ENCODE measurements at regions not wholly inside any gene's neighbourhood (a gene's known extent, or its start where the extent isn't known, plus 50 kb on each side); places are given as distances from the start of the nearest gene placed in this dataset.

DNA sequence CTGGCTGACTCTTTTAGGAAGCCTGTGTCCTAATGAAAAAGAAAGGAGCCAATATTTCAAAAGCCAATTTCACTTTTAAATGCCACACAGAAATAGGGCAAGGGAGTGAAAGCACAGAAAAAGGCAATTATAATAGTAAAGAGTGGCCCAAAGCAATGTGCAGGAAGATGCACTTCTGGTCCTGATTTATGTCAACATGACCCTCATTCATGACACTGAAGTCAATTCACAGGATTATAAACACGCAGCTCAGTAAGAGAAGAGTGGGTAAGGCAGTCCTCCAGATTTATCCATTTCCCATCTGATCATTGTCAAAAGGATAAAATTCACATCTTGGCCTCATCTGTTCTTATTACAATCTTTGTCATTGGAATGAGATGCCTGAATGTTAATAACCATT lies 1049.7 kb upstream of the RAG2 start:
- H2AFZ ChIP-seq (ENCODE audit: low read depth, low read length, poor library complexity, severe bottlenecking) = no peak overlapping the region
- H3K4me3 ChIP-seq (replicated peaks in 1 of 2; ENCODE audit: low read depth in 1 of 2, low read length in 2 of 2) = no peak overlapping the region
- H3K9ac ChIP-seq (ENCODE audit: low read length) = no peak overlapping the region
- TF ChIP-seq TCF7L2 (IDR thresholded peaks at IDR 0.05; ENCODE audit: borderline replicate concordance, extremely low read depth, insufficient read depth, insufficient read length) (no peak), EZH2phosphoT487 (IDR thresholded peaks at IDR 0.05; ENCODE audit: borderline replicate concordance) (no peak), CEBPB (IDR thresholded peaks at IDR 0.05; ENCODE audit: low read depth) (no peak), JUND (IDR thresholded peaks at IDR 0.05) (no peak), POLR2AphosphoS5 (IDR thresholded peaks at IDR 0.05; ENCODE audit: low read depth, low read length) (no peak), FOSL1 (IDR thresholded peaks at IDR 0.05; ENCODE audit: low read depth) (no peak)
- DNase-seq (ENCODE audit: low read depth, low spot score) = no peak
- H3K9me3 ChIP-seq (ENCODE audit: control insufficient read depth in 1 of 2, insufficient read depth in 1 of 2, low read depth in 1 of 2, low read length in 2 of 2) = peaks cover 7 to 31% of the 10 kb centered on the region in 2 experiments; a peak in 3 of 4 replicates
- H3K27me3 ChIP-seq (ENCODE audit: insufficient read depth, low read length) = no peaks in the 10 kb centered on the region
- no peaks in the 10 kb centered on the region for H3K36me3 ChIP-seq (ENCODE audit: control insufficient read depth in 1 of 2, insufficient read depth in 2 of 2, low read length in 2 of 2)
- no peaks in the 10 kb centered on the region for H3K79me2 ChIP-seq (ENCODE audit: insufficient read depth, low read length)
- CTCF ChIA-PET = no interaction called here
- intact Hi-C loops (cut with micrococcal nuclease) = no loop called here
- H3K27ac ChIP-seq (ENCODE audit: low read depth, low read length) = no peak overlapping the region
- no peak for ATAC-seq
- RAD21 ChIA-PET (ENCODE audit: low non-redundant PET in 1 of 2, low total read pairs in 2 of 2, uncharacterized antibody in 2 of 2, unreplicated experiment in 2 of 2) = no interaction called here
- no TSS peak for BruUV-seq (replicated peaks)
- POLR2A ChIA-PET = no interaction called here
- no peaks in the 10 kb centered on the region for H3K4me1 ChIP-seq (ENCODE audit: control insufficient read depth in 1 of 2, insufficient read depth in 2 of 2, low read length in 2 of 2)
- no peaks in the 10 kb centered on the region for H3K9me2 ChIP-seq (ENCODE audit: insufficient read depth)
- no peaks in the 10 kb centered on the region for H4K20me1 ChIP-seq (ENCODE audit: insufficient read depth)
- H3K4me2 ChIP-seq (ENCODE audit: low read length) = no peak overlapping the region

GRCh38 chr11:37643968-37644367 lies 1045.9 kb upstream of the RAG2 start:
- no peaks in the 10 kb centered on the region for H3K27me3 ChIP-seq (ENCODE audit: insufficient read depth, low read length)
- ATAC-seq = no peak
- no peak overlapping the region for H3K4me2 ChIP-seq (ENCODE audit: low read length)
- no TSS peak for BruUV-seq (replicated peaks)
- intact Hi-C loops (cut with micrococcal nuclease) = no loop called here
- no peak overlapping the region for H2AFZ ChIP-seq (ENCODE audit: low read depth, low read length, poor library complexity, severe bottlenecking)
- DNase-seq (ENCODE audit: low read depth, low spot score) = no peak
- ChIA-PET POLR2A (no interaction called here), RAD21 (ENCODE audit: low non-redundant PET in 1 of 2, low total read pairs in 2 of 2, uncharacterized antibody in 2 of 2, unreplicated experiment in 2 of 2) (no interaction called here), CTCF (no interaction called here)
- no peak overlapping the region for H3K27ac ChIP-seq (ENCODE audit: low read depth, low read length)
- no peak overlapping the region for H3K4me3 ChIP-seq (replicated peaks in 1 of 2; ENCODE audit: low read depth in 1 of 2, low read length in 2 of 2)
- H3K4me1 ChIP-seq (ENCODE audit: control insufficient read depth in 1 of 2, insufficient read depth in 2 of 2, low read length in 2 of 2) = no peaks in the 10 kb centered on the region
- H4K20me1 ChIP-seq (ENCODE audit: insufficient read depth) = no peaks in the 10 kb centered on the region
- no peaks in the 10 kb centered on the region for H3K36me3 ChIP-seq (ENCODE audit: control insufficient read depth in 1 of 2, insufficient read depth in 2 of 2, low read length in 2 of 2)
- H3K9ac ChIP-seq (ENCODE audit: low read length) = no peak overlapping the region
- H3K9me2 ChIP-seq (ENCODE audit: insufficient read depth) = no peaks in the 10 kb centered on the region
- peaks cover 4 to 20% of the 10 kb centered on the region in 2 experiments; a peak in 2 of 4 replicates for H3K9me3 ChIP-seq (ENCODE audit: control insufficient read depth in 1 of 2, insufficient read depth in 1 of 2, low read depth in 1 of 2, low read length in 2 of 2)
- no peaks in the 10 kb centered on the region for H3K79me2 ChIP-seq (ENCODE audit: insufficient read depth, low read length)
- TF ChIP-seq RAD21 (IDR thresholded peaks at IDR 0.05; ENCODE audit: low read depth) (no peak), FOSL1 (IDR thresholded peaks at IDR 0.05; ENCODE audit: low read depth) (no peak), EZH2 (IDR thresholded peaks at IDR 0.05) (no peak), ZNF274 (IDR thresholded peaks at IDR 0.05; ENCODE audit: low read depth, low read length) (no peak), POLR2A (IDR thresholded peaks at IDR 0.05; ENCODE audit: borderline replicate concordance, extremely low read depth, insufficient read depth, insufficient read length) (no peak), CEBPB (IDR thresholded peaks at IDR 0.05; ENCODE audit: low read depth) (no peak), MAX (IDR thresholded peaks at IDR 0.05) (no peak), TCF7L2 (IDR thresholded peaks at IDR 0.05; ENCODE audit: borderline replicate concordance, extremely low read depth, insufficient read depth, insufficient read length) (no peak), REST (IDR thresholded peaks at IDR 0.05; ENCODE audit: low read depth) (no peak), ATF3 (IDR thresholded peaks at IDR 0.05) (no peak), CBX3 (IDR thresholded peaks at IDR 0.05; ENCODE audit: low read depth) (no peak), YY1 (IDR thresholded peaks at IDR 0.05; ENCODE audit: extremely low read depth, insufficient replicate concordance, low read depth, low read length) (no peak)
- TF ChIP-seq, protein P1, sequence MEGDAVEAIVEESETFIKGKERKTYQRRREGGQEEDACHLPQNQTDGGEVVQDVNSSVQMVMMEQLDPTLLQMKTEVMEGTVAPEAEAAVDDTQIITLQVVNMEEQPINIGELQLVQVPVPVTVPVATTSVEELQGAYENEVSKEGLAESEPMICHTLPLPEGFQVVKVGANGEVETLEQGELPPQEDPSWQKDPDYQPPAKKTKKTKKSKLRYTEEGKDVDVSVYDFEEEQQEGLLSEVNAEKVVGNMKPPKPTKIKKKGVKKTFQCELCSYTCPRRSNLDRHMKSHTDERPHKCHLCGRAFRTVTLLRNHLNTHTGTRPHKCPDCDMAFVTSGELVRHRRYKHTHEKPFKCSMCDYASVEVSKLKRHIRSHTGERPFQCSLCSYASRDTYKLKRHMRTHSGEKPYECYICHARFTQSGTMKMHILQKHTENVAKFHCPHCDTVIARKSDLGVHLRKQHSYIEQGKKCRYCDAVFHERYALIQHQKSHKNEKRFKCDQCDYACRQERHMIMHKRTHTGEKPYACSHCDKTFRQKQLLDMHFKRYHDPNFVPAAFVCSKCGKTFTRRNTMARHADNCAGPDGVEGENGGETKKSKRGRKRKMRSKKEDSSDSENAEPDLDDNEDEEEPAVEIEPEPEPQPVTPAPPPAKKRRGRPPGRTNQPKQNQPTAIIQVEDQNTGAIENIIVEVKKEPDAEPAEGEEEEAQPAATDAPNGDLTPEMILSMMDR (IDR thresholded peaks at IDR 0.05 in 2 of 3, conservative IDR thresholded peaks at IDR 0.05 in 1 of 3; ENCODE audit: borderline replicate concordance in 1 of 3, insufficient read depth in 1 of 3, low read depth in 2 of 3, low read length in 2 of 3) = no peak
